Neuron (in vitro differentiated cells): ENCODE measurements at regions not wholly inside any gene's neighbourhood (a gene's known extent, or its start where the extent isn't known, plus 50 kb on each side); places are given as distances from the start of the nearest gene placed in this dataset.

ENCODE experiments used
- H2AFZ ChIP-seq: one replicate; pipeline ENCODE4 v1.6.1; 2013; ENCODE audit warnings: low read depth, mild to moderate bottlenecking, inconsistent platforms, low read length, moderate library complexity
- H3K27me3 ChIP-seq: one replicate; pipeline ENCODE4 v1.6.1; 2013; ENCODE audit warnings: low read length; ENCODE audit not compliant: insufficient read depth
- H3K36me3 ChIP-seq: one replicate; pipeline ENCODE4 v1.6.1; 2013; ENCODE audit warnings: low read length; ENCODE audit not compliant: insufficient read depth
- H3K4me1 ChIP-seq: one replicate; pipeline ENCODE4 v1.6.1; 2013; ENCODE audit warnings: low read length; ENCODE audit not compliant: insufficient read depth
- H3K4me3 ChIP-seq: 2 replicates; pipeline ENCODE4 v1.5.1; 2013; ENCODE audit warnings: mild to moderate bottlenecking, low read length, moderate library complexity
- H3K9me3 ChIP-seq: one replicate; pipeline ENCODE4 v1.6.1; 2013; ENCODE audit warnings: low read length

- Histone ChIP-seq H3K4me3 (no peak overlapping the region), H3K36me3 (no peaks in the 10 kb centered on the region), H3K4me1 (no peaks in the 10 kb centered on the region), H3K27me3 (no peaks in the 10 kb centered on the region), H2AFZ (no peak overlapping the region), H3K9me3 (no peaks in the 10 kb centered on the region)
Measured at GRCh38 chr9:108579757-108580439, 275.9 kb downstream of the ACTL7B start.

GRCh38 chr9:108575276-108575675 lies 280.5 kb downstream of the ACTL7B start:
- no peaks in the 10 kb centered on the region for H3K4me1 ChIP-seq
- no peaks in the 10 kb centered on the region for H3K27me3 ChIP-seq
- no peaks in the 10 kb centered on the region for H3K9me3 ChIP-seq
- H2AFZ ChIP-seq: no peak overlapping the region
- H3K4me3 ChIP-seq: no peak overlapping the region
- no peaks in the 10 kb centered on the region for H3K36me3 ChIP-seq

- no peaks in the 10 kb centered on the region for H3K36me3 ChIP-seq
Measured at GRCh38 chr9:108569624-108570023, 286.2 kb downstream of the ACTL7B start.

DNA sequence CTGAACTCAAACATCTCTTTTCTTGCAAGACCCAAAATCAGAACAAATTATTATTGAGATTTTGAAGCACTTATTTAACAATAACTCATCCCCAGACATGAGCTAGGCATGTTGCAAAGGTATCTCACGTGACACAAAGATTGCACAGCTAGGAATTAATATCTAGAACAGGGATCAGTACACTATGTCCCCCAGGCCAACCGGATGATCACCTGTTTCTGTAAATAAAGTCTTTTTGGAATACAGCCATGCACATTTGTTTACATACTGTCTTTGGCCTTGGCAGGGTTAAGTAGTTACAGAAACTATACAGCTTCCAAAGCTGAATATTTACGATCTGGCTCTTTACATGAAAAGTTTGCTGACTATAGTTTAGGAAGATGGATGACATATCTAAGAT lies 287.7 kb downstream of the ACTL7B start:
- Histone ChIP-seq H3K4me1 (no peaks in the 10 kb centered on the region), H3K9me3 (no peaks in the 10 kb centered on the region)

More at GRCh38 chr9:108569624-108570023, 286.2 kb downstream of the ACTL7B start:
- H3K4me1 ChIP-seq: no peaks in the 10 kb centered on the region
- H2AFZ ChIP-seq: no peak overlapping the region
- H3K4me3 ChIP-seq: no peak overlapping the region
- H3K27me3 ChIP-seq: no peaks in the 10 kb centered on the region
- H3K9me3 ChIP-seq: no peaks in the 10 kb centered on the region

GRCh38 chr9:108567571-108567970 lies 288.2 kb downstream of the ACTL7B start:
- no peak overlapping the region for H3K4me3 ChIP-seq
- no peak overlapping the region for H2AFZ ChIP-seq
- no peaks in the 10 kb centered on the region for H3K27me3 ChIP-seq
- H3K36me3 ChIP-seq: no peaks in the 10 kb centered on the region
- no peaks in the 10 kb centered on the region for H3K9me3 ChIP-seq
- no peaks in the 10 kb centered on the region for H3K4me1 ChIP-seq

More for the DNA sequence above, 287.7 kb downstream of the ACTL7B start:
- Histone ChIP-seq H3K36me3 (no peaks in the 10 kb centered on the region), H3K27me3 (no peaks in the 10 kb centered on the region), H3K4me3 (no peak overlapping the region), H2AFZ (no peak overlapping the region)

GRCh38 chr9:108565651-108566378 lies 290.0 kb downstream of the ACTL7B start:
- no peak overlapping the region for H2AFZ ChIP-seq
- no peak overlapping the region for H3K4me3 ChIP-seq
- H3K27me3 ChIP-seq: no peaks in the 10 kb centered on the region
- H3K4me1 ChIP-seq: no peaks in the 10 kb centered on the region
- H3K36me3 ChIP-seq: no peaks in the 10 kb centered on the region
- H3K9me3 ChIP-seq: no peaks in the 10 kb centered on the region

GRCh38 chr9:108562176-108562575 lies 293.6 kb downstream of the ACTL7B start:
- no peak overlapping the region for H2AFZ ChIP-seq
- no peaks in the 10 kb centered on the region for H3K36me3 ChIP-seq
- H3K4me1 ChIP-seq: no peaks in the 10 kb centered on the region
- H3K4me3 ChIP-seq: no peak overlapping the region
- no peaks in the 10 kb centered on the region for H3K9me3 ChIP-seq
- H3K27me3 ChIP-seq: no peaks in the 10 kb centered on the region

DNA sequence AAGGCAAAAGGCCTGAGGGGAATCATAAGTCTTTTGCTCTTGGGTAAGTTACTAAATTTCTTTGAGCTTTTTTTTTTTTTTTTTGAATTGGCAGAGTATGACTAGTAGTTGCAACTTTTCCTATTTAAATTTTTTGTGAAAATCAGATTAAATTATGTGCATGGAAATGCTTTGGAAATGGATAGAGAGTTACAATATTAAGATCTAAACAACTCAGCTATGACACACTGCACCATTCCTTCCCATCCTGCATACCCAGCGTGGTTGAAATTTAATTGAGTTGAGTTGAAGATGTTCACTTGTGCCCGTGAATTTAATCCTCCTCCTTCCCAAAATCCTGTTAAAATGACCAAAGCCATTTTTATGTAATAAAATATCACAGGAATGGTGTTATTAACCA lies 296.4 kb downstream of the ACTL7B start:
- H3K9me3 ChIP-seq: no peaks in the 10 kb centered on the region
- no peak overlapping the region for H2AFZ ChIP-seq
- H3K4me3 ChIP-seq: no peak overlapping the region
- no peaks in the 10 kb centered on the region for H3K4me1 ChIP-seq
- no peaks in the 10 kb centered on the region for H3K27me3 ChIP-seq
- H3K36me3 ChIP-seq: no peaks in the 10 kb centered on the region

GRCh38 chr9:108554831-108555230 lies 301.0 kb downstream of the ACTL7B start:
- no peak overlapping the region for H3K4me3 ChIP-seq
- H3K4me1 ChIP-seq: no peaks in the 10 kb centered on the region
- H3K27me3 ChIP-seq: no peaks in the 10 kb centered on the region
- H2AFZ ChIP-seq: no peak overlapping the region
- no peaks in the 10 kb centered on the region for H3K36me3 ChIP-seq
- no peaks in the 10 kb centered on the region for H3K9me3 ChIP-seq

DNA sequence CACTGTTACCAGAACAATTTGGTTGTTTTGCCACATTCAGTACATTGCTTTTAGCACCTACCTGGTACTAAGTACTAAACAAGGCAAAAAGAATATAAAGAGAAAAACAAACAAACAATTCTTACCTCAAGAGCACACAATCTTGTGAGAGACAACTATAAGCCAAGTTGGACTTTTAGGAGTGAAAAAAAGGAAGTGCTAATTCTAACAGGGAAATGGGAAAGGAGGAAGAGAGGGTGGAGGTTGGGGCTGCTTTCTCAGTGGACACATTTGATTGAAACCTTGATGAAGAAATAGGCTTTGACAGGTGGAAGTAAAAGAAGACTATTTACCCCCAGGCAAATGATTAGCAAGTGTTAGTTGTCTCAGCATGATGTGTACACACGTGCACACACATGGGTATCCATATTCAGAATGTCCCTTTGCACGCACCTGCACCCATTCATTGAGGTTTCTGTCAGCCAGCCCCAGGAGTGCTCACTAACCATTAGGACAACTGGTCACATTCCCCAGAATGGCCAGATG lies 302.6 kb downstream of the ACTL7B start:
- Histone ChIP-seq H3K9me3 (no peaks in the 10 kb centered on the region), H3K4me3 (no peak overlapping the region), H3K4me1 (no peaks in the 10 kb centered on the region)

GRCh38 chr9:108552459-108553040 lies 303.2 kb downstream of the ACTL7B start:
- no peak overlapping the region for H3K4me3 ChIP-seq
- H3K36me3 ChIP-seq: no peaks in the 10 kb centered on the region
- no peak overlapping the region for H2AFZ ChIP-seq
- no peaks in the 10 kb centered on the region for H3K9me3 ChIP-seq
- H3K27me3 ChIP-seq: no peaks in the 10 kb centered on the region
- H3K4me1 ChIP-seq: no peaks in the 10 kb centered on the region

More for the DNA sequence above, 302.6 kb downstream of the ACTL7B start:
- no peaks in the 10 kb centered on the region for H3K36me3 ChIP-seq
- no peak overlapping the region for H2AFZ ChIP-seq
- H3K27me3 ChIP-seq: no peaks in the 10 kb centered on the region

GRCh38 chr9:108551030-108551841 lies 304.6 kb downstream of the ACTL7B start:
- no peaks in the 10 kb centered on the region for H3K4me1 ChIP-seq
- H3K9me3 ChIP-seq: no peaks in the 10 kb centered on the region
- no peak overlapping the region for H3K4me3 ChIP-seq
- H3K36me3 ChIP-seq: no peaks in the 10 kb centered on the region
- H2AFZ ChIP-seq: no peak overlapping the region
- H3K27me3 ChIP-seq: no peaks in the 10 kb centered on the region
